HS-27A (cell line): ENCODE measurements at regions not wholly inside any gene's neighbourhood (a gene's known extent, or its start where the extent isn't known, plus 50 kb on each side); places are given as distances from the start of the nearest gene placed in this dataset.
A peak's percentile ranks its signal among the peaks of the same experiment; 100 is the strongest.
"Not testable (repeated sequence)": the region's sequence is repeated elsewhere in the genome, so short reads cannot be mapped to it uniquely, and the experiment has no call there.

Experiments used
- DNase-seq: peaks from one replicate; pipeline ENCODE4 v3.0.0-alpha.2; 2012; ENCODE audit warnings: low read depth, missing footprints

DNA sequence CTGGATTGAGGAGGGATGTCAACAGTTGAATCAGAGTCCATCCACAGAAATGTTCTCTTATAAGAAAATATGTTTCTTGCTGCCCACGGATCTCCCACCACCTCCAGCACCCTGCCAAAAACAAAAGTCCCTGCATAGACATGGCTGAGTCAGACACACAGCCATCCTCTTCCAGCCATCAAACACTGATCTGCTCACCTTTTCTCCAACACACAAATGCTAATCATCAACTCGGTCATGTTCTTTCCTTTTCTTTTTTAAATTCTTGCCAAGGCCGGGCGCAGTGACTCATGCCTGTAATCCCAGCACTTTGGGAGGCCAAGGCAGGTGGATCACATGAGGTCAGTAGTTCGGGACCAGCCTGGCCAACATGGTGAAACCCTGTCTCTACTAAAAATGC is 110.7 kb upstream of the IL12A start:
- DNase-seq: no peak

DNA sequence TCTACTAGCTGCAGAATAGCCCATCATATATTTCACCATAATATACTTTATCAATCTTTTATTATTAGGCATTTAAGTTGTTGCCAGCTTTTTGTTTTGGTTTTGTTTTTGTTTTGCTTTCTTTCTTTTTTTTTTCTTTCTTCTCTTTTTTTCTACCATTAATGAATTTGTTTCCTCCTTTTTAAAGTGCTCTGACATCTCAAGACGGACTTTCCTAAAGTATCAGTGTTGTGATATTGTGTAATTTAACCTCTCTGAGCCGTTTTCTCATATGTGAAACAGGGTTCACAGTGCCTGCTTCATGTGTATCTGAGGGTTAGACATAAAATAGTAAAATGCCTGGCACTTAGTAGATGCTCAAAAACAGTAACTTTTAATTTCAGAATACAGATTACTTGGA is 109.5 kb upstream of the IL12A start:
- DNase-seq: no peak

DNA sequence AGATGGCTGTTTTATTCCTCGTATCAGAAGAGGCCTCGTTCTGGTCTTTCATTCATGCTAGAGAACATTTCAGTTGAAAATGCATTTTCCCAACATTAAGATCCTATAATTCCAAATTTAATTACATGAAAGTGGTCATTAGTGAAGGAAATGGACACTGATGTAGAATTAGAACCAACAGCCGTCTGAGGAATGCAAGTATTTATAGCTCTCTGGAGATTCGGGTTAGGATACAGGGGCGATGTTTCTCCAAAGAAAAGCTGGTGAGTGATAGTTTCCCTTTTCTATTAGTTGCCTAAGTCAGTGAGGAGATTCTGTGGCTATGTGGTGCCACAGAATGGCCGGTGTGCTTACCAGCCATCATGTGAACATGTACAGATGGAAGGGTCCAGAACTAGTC is 109.0 kb upstream of the IL12A start:
- DNase-seq: no peak

- no peak for DNase-seq
Measured at GRCh38 chr3:159881208-159881607, 107.4 kb upstream of the IL12A start.

DNA sequence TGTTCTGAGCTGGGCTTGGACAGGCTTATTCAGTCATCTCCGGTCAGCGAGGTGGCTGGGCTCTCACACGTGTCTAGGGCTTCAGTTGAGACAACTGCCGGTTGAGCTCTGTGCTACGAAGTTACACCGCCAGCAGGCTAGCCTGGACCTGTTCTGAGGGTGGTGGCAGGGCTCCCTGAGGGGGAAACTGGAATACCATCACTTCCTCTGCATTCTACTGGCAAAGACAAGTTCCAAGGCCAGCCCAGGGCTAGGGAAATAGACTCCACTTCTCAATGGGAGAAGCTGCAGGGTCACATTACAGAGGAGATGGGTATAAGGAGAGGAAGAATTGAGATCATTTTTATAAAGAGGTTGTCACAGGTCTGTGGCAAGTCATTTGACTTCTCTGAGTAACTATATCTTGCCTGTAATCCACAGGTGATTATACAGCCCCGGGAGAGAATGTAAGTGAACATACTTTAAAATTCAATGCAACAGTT is 106.8 kb upstream of the IL12A start:
- DNase-seq: no peak

- no peak for DNase-seq
Measured at GRCh38 chr3:159882367-159882766, 106.3 kb upstream of the IL12A start.

DNA sequence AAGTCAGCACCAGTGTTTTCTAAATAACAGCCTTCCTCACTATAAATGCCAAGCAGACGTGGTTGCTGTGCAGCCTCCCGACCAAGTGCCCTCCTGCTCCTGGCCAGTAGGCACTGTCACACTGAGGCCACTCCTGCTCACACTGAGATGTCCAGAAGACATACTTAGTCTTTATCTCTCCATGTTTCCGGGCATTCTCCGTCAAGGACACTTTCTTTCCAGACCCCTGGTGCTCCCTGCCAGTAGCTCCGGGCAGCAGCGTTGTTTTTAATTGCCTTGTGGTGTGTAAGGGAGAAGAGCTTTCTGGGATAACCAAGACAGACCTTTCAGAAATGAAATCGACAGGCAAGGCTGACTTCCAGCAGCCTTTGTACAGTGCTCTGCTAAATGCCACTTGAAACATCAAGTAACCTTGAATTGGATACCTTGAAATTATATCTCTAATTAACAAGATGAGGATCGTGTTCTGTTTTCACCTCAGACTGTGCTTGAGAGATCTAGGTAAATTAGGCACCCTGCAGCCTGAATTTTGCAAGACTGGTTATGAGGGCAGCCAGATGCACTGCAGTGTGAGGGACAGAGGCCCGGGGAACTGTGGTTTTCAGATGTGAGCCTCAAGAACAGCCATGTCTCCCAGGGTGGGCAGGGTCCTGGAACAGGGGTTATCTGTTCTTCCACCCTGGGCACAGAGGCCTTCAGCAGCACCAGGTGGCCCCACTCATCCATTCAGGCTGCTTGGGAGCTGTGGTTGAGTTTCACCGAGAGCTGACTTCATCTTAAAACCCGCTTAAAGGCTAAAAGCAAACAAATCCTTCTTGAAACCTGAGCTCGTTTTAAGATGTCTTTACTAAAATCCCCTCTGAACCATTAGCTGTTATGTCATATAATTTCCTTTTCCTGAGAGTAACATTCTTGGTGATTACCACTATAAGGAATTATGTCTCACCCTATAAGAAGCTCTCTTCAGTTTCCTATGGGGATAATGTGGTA is 105.5 kb upstream of the IL12A start:
- DNase-seq: peak; percentile 60

DNA sequence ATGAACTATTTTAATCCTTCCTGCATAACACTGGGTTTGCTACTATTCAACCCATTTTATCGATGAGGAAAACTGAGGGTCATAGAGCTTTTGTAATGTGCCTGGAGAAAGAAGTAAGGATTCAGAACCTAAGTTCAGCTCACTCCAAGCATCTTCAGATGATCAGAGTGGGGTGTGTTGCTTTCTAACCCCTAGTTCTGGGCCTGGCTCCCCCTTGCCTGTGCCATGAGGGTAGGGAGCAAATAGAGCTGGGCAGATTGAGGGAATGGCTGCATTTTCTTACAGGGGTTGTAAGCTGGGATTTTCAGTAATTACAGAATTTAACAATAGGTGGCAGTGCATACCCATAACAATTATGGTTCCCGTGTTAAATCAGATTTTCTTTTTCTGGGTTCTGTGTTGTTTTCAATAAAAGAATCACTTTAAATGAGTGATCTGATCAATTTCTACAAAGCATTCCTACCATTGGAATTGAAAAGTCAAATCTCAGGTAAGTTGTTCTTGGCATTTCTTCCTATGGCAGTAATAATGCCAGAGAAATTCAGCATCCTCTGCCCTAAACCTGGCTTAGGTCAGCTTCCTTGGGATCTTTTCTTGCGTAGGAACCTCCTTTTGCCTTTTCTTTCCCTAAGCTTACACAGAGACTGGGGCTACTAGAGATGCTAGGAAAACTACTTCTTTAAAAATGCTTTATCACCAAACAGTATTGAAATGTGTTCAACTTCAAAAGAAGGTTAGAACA is 103.8 kb upstream of the IL12A start:
- no peak for DNase-seq

GRCh38 chr3:159886050-159886449 is 102.6 kb upstream of the IL12A start:
- no peak for DNase-seq

DNA sequence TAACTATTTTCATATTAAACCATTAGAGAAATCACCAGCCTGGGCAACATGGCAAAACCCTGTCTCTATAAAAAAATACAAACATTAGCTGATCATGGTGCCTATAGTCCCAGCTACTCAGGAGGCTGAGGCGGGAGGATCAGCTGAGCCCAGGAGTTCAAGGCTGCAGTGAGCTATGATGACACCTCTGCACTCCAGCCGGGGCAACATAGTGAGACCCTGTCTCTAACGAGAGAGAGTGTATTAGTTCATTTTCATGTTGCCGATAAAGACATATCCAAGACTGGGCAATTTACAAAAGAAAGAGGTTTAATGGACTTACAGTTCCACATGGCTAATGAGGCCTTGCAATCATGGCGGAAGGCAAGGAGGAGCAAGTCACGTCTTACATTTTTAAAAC is 102.1 kb upstream of the IL12A start:
- DNase-seq: not testable (repeated sequence)

GRCh38 chr3:159887168-159887567 is 101.5 kb upstream of the IL12A start:
- no peak for DNase-seq

GRCh38 chr3:159887911-159888310 is 100.7 kb upstream of the IL12A start:
- DNase-seq: no peak

GRCh38 chr3:159892171-159892795 is 96.4 kb upstream of the IL12A start:
- DNase-seq: no peak

- no peak for DNase-seq
Measured at GRCh38 chr3:159892801-159893200, 95.8 kb upstream of the IL12A start.

- no peak for DNase-seq
Measured at GRCh38 chr3:159894386-159894785, 94.2 kb upstream of the IL12A start.

GRCh38 chr3:159895430-159895829 is 93.2 kb upstream of the IL12A start:
- no peak for DNase-seq

DNA sequence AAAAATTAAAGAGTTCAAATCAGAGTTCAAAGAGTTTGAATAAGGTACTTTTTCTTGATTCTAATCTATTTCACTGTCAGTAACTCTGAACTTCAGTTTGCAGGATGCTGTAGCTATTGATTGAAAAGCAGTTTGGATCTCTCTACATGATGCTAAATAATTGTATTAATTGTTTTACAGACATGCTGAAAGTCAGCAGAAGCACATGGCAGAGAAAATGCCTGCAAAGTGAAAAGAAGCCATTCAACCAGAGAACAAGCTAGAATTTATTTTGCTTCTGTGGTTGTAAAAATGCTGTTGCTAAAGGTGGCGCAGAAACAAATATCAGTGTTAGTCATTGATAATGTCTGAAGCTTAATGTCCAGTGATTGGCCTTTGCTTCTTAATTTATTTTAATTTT is 92.1 kb upstream of the IL12A start:
- DNase-seq: no peak

DNA sequence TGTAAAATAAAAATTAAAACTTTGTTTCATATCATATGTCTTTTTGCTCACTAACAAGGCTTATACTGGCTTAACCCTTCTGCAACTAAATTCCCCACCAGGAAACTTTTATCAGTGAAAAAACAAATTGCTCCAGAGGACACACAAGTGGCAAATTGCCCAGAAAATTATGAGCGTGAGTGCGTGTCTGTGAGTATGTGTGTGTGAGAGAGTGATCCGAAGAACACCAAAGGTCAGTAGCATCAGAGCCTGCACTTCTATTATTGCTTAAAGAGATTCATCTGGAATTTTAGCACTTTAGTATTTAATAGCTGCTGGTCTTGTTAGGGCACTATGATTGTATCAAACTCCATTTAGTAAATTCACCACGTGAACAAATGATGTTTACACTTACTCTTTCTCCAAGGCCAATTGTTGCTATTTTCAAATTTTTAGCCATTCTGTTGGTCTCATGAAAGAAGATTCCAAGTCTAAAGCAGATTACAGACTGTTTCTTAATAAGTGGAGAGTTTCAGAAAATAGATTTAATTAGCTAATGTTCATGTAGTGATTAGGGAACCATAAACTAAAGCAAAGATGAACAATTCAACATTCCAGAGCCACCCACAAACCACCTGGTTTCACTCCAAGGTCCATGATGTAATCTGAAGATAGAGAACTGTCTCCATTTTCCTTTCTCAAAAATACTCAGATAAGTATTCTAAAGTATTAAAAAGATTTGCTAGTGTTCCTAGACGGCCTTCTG is 91.1 kb upstream of the IL12A start:
- no peak for DNase-seq

DNA sequence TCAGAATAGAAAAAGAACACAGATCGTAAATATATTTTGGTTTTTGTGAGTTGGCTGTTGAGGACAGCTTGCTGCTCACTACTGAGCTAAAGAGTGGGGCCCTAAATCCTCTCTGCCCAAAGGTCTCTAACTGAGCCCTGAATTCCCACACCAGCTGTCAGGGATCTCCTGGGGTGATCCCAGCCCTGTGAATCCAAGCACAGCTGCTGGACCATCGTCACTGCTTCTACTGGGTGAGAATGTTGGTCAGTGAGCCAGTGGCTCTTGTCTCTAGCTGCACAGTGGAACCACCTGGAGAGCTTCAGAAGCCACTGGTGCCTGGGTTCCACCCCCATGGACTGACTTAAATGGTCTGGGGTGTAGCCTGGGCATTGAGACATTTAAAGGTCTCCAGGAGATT is 90.5 kb upstream of the IL12A start:
- no peak for DNase-seq

GRCh38 chr3:159899166-159899565 is 89.5 kb upstream of the IL12A start:
- no peak for DNase-seq

DNA sequence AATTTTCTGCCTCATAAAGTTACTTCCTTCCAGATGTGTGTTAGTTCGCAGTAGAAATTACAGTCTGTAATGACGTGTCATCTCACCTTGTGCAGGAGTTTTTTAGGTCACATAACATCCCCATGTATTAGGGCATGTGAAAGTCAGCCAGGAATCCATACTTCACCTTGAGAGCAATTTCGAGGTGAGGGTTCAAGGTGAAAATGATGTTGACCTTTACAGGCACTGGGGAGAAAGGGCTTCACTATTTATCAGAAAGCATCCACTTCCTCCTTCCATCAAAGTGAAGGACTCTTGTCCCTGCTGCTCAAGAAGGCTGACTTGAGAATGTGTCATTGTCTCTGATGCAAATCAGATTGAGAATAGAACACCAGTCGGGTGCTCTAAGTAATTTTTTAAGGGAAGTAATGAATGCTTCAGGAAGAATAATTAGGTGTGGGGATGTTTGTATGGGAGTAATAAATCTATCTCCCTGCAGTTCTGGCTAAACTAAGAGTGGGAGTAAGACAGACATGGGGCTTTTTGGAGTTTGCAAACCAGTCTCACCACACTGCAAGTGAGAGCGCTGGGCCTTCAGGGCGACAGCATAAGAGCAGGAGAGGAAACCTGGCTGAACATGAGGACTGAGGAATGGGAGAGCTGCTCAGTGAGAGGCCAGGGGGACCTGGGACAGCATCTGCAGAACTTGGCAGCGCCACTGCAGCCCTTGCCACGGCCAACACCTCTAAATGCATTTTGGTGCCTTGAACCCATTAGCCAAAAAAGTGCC is 85.9 kb upstream of the IL12A start:
- DNase-seq: no peak
